ENCODE measurements at regions not wholly inside any gene's neighbourhood (a gene's known extent, or its start where the extent isn't known, plus 50 kb on each side); places are given as distances from the start of the nearest gene placed in this dataset.
"Not testable (repeated sequence)": the region's sequence is repeated elsewhere in the genome, so short reads cannot be mapped to it uniquely, and the experiment has no call there.

DNA sequence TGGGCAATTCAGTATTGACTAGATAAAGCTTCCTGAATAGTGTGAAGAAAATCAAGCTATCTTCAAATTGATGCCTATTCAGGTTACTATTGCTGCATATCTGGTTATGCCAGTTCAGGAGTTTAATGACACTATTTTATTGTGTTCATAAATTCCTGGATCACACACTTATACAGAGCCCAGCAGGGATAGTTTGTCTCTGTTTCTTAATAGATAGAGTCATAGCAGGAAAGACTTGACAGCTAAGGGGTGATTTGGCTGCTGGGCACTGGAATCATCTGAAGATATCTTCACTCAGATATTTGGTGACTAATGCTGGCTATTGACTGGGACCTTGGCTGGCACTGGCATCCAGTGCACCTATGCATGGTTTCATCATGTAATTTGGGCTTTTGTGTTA, 187.8 kb downstream of the PYDC2 start:
- no peak for DNase-seq

DNA sequence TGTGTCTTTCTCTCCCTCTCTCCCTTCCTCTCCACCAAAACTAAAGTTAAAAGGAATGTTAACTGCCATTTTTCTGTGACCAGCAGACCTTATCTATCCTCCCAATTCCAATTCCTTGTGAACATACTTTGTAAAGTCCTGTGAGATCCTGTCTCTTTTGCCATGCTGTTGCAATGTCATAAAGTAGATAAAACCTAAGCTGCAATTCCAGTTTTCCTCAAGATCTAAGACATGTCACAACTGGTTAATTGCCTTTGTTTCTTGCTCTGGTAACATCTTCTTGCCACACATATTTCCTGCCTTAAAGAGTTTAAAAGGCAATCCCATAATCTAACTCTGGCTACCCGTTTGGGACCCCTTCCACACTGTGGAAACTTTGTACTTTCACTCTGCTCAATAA, 188.7 kb downstream of the PYDC2 start:
- DNase-seq = no peak

- not testable (repeated sequence) for DNase-seq
These were observed 197.9 kb downstream of the PYDC2 start for GRCh38 chr3:191658781-191659419.

GRCh38 chr3:191662150-191662549, 201.2 kb downstream of the PYDC2 start:
- not testable (repeated sequence) for DNase-seq

- DNase-seq = no peak
These were observed 220.1 kb downstream of the PYDC2 start for GRCh38 chr3:191680989-191681597.

GRCh38 chr3:191682961-191683360, 222.0 kb downstream of the PYDC2 start:
- peak; percentile 0 for DNase-seq

DNA sequence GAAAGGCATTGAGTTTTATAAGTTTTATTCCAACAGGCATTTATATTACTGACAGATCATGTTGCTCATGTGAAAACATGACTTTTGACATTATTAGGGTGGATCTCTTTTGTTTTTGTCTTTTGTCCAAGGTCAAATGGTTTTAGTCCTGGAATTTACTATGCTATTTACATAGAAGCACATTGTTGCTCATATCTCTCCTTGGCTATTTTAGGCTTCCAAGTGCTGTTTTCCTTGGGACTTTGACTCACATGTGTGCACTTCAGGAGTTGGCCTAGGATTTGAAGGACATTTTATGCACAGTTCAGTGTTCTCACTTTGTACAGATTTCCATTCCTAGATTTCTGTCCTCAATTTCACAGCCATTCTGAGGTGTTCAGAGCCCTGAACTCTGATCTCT, 225.7 kb downstream of the PYDC2 start:
- no peak for DNase-seq

DNA sequence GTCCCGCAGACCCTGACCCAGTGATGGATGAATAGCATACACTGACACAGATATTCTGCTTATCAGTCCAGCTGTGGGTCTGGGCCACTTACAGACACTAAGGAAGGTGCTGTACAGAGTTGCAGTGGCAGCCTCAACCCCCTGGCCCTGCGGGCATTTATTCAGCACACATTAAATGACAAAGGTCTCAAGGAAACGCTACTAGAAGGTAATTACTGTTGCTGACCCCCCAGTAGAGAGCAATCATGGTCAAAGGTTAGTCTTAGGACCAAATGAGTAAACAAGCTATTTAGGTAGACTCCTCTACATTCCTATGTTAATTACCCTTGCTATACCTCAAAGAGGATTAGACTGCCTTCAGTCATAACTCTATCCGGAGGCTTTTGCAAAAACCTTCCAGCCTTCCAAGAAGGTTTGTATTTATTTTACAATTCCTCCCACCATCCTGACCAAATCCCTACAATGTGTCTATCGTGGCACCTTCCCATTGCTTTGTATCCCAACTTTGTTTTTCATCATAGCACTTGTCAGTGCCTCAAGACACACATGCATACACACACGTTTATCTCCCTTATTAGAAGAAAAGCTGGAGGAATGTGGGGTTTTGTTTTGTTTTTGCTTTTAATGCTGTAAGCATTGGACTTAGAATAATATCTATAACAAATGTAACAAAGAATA, 227.9 kb downstream of the PYDC2 start:
- DNase-seq = no peak

- not testable (repeated sequence) for DNase-seq
These were observed 230.2 kb downstream of the PYDC2 start for GRCh38 chr3:191691184-191691583.

DNA sequence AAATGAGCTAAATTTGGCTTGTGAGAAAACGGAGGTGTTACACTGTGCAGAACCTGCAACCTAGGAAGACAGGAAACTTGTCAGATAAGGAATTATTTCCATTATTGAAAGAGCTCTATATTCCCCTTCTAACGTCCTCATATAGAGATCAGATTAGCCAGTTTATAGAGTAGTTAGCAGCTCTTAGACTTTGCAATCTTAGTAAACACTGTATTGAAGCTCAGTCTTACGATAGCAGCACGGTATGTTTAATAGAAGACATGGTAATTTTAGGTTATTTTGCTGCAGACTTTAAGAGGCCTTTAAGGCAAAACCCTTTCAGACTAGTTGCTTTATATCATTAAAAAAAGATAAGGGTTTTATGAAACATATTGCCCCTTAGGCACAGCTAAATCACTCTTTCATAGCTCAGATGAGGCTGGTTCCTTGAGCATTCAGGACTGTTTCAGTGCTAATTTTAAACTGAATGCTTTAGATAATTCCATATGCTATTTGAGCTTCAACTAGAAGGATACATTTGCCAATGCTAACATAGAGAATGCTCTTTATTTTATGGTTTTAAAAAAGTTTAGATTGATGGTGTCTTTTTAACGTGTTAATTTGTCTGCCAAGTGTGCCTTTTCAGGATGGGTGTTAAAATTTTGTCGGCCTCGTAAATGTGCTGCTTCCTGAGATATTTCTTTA, 234.3 kb downstream of the PYDC2 start:
- no peak for DNase-seq

GRCh38 chr3:191695815-191696153, 234.8 kb downstream of the PYDC2 start:
- DNase-seq = no peak

DNA sequence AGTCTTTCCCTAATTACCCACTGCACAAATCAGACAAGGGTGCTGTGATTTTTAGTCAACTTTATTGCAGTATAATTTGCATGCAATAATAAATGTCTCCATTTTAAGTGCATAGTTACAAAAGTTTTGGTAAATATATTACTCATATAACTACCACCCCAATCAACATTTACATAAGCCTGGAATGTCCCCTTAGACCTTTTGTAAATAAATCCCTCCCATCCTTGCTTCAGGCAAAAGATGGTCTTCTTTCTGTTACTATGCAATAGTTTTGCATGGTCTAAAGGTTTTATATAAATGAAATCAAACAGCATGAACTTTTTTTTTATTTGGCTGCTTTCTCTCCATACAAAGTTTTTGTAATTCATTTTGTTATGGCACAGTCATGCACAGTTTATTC, 235.4 kb downstream of the PYDC2 start:
- no peak for DNase-seq

GRCh38 chr3:191699546-191699945, 238.6 kb downstream of the PYDC2 start:
- DNase-seq = no peak

DNA sequence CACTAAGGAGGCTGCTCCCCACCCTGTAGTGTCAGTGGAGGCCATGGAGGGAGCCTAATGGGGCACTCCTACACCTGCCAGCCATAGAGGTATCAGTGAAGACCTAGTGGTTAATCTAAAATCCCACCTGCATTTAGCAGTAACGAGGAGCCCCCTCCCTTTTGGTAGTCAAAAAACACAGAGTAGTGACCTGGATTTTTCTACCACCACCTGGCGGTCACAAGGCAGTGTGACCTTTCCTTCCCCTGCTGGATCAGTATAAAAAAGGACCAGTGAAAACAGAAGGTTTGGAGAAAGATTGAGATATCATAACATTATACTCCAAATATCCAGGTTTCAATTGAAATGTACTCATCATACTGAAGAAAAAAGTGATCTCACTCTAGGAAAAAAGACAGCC, 241.2 kb downstream of the PYDC2 start:
- DNase-seq = no peak

DNA sequence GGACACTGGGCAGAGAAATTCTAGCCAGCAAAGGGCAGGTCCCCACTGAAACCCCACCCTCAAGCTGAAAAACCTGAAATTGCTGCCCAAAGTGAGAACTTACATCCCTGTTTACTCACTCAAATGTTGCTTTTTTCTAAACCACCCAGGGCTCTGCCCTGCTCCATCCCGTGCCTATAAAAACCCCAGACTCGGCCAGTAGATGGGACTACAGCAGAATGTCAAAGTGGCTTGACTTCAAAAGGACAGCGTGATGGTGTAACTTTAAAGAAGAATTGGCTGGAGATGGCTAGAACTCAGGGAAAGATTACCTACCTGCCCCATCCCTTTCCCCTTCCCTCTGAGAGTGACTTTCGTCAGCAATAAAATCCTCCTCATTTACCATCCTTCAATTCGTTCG, 246.9 kb downstream of the PYDC2 start:
- DNase-seq = no peak

GRCh38 chr3:191715585-191715984, 254.6 kb downstream of the PYDC2 start:
- DNase-seq = no peak

DNA sequence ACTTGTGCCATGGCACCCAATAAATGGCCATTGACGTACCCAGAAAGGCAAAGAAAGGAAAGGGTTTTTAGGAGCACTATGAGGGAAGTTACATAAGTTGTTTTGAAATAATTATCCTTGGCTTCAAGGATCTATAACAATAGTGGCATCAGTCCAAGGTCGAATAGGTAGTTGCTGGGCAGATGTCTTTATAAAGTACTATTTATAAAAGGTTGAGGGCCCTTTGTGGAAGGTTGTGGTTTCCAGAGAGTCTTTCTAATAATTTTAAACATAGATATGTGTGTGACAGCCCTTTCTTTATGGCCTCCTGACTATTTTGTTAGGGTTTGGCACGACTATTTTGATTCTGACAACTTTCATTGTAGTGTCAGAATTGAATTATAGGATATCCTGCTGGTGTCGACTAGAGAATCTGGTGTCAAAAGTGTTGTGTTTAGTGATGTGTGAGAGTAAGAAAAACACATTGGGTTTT, 260.5 kb downstream of the PYDC2 start:
- peak; percentile 5 for DNase-seq

- DNase-seq = no peak
These were observed 261.0 kb downstream of the PYDC2 start for GRCh38 chr3:191721990-191722389.

- DNase-seq = no peak
These were observed 266.4 kb downstream of the PYDC2 start for GRCh38 chr3:191727338-191727737.

DNA sequence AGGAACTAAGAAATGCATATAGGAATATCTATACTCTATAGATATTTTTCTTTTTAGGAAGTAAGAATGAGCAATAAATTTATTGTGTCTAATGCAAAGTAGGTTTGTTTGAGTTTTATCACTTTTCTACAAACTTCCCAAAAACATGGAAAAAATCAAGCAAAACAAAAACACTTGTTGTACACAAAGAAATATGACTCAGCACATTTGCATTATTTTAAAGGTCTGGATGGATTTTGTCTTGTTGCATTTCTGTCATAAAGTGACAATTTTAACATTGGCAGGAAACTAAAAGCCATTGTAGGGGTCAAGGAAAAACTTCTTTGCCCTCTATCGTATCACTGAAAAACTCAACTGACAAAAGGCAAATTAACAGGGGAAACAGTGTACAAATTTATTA, 267.2 kb downstream of the PYDC2 start:
- DNase-seq = no peak

DNA sequence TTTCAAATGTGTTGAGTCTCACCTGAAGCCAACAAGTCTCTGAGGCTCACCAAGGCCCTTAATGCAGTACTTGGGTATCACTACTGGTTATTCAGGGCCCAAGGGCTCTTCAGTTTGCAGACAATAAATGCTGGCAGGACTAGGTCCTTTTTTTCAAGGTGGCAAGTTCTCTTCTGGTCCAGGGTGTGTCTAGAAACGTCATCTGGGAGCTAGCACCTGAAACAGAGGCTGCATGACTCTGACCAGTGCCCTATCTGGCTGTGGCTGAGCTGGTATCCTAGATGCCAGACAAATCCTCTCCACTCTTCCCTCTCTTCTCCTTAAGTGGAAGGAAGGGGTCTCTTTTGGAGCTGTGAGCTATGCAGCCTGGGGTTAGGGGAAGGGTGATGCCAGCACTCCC, 276.8 kb downstream of the PYDC2 start:
- DNase-seq = no peak

DNA sequence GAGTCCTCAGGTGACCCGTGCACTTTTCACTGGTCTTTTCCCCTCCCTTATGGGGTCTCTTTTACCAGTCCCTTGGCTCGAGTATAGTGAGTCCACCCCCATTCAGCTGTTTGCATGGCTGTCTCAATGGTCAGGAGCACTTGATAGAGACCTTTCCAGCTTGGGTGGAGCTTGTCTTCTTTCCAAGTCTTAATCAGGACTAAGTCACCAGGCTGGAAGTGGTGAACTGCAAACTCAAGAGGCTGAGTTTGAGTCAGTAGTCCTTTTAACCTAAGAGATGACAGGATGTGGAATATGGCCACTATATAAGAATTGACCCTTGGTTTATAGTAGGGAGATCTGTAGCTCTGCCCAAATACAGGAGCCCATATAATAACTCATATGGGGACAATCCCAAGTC, 279.7 kb downstream of the PYDC2 start:
- no peak for DNase-seq

DNA sequence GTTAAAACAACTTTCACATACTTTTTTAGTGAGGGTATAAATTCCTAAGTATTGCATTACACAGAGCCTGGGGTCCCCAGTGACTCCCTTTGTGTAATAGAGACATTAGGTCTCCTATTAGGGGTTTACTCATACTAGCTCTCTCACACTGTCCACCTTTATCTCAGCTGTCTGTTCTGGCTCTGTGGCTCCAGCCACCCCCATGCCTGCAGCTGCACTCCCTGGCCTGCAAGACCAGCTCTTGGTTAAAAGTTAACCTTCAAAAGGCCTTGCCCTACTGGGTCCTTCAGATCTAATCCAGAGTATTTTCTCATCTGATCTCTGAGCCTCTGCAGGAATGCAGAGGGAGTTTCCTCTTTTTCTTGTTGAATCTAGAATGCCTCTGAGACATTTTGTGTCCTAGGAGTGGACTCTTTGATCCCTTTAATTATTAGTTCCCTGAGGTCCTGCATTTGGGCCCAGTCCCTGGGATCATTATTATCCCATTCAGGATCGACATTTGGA, 280.9 kb downstream of the PYDC2 start:
- not testable (repeated sequence) for DNase-seq

DNA sequence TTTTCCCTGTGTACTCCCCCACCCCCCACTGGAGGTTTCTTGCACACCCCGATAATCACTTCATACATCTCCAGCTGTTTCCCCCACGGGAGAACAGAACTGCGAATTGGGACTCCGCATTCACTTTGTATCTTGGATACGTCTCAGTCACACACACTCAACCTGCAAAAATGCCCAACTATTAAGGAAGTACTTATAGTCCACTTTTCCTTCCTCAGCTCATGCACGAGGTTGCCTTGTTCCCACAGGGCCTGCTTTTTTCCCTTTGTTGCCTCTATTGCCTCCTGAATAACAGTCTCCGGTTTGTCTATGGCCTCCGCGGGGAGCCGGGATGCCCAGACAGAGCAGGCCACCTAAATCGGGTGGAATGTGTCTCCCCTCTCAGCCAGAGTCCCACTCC, 282.3 kb downstream of the PYDC2 start:
- DNase-seq = no peak

Data from NCI-H2171 treated with DMSO at 0.1 percent for 48 hours (cell line).